Brain microvascular endothelial cell (primary cell): ENCODE measurements at regions not wholly inside any gene's neighbourhood (a gene's known extent, or its start where the extent isn't known, plus 50 kb on each side); places are given as distances from the start of the nearest gene placed in this dataset.

Source experiments
- DNase-seq: peaks from one replicate; pipeline ENCODE4 v3.0.0-alpha.2; 2020
- H3K27ac ChIP-seq: fragments of 250-450 bp; sonication (Bioruptor Pico); 2 replicates; pipeline ENCODE4 v1.5.1; 2020; ENCODE audit warnings: mild to moderate bottlenecking, moderate library complexity
- H3K27me3 ChIP-seq: fragments of 250-450 bp; sonication (Bioruptor Pico); replicated peaks from 2 replicates; pipeline ENCODE4 v1.5.1; 2020; ENCODE audit warnings: mild to moderate bottlenecking
- H3K36me3 ChIP-seq: fragments of 250-450 bp; sonication (Bioruptor Pico); replicated peaks from 2 replicates; pipeline ENCODE4 v1.5.1; 2020; ENCODE audit warnings: mild to moderate bottlenecking
- H3K4me3 ChIP-seq: 2 replicates; pipeline ENCODE4 v1.5.1; 2011; ENCODE audit warnings: low read depth, mild to moderate bottlenecking, control low read depth, low read length, moderate library complexity
- CTCF ChIP-seq: IDR thresholded peaks from 2 replicates; pipeline ENCODE4 v1.5.1; 2011; ENCODE audit warnings: low read depth, mild to moderate bottlenecking, moderate library complexity, low read length, control low read depth, inconsistent platforms; ENCODE audit errors: missing control alignments
- in situ Hi-C: cut with HindIII; loops from 2 replicates; pipeline ENCODE4 v1.10.0; 2017; ENCODE audit warnings: low sequenced_read_pairs, low pct_ligation_motif_present

- Histone ChIP-seq H3K4me3 (no peak overlapping the region), H3K27me3 (no peaks in the 10 kb centered on the region), H3K27ac (no peak overlapping the region), H3K36me3 (no peaks in the 10 kb centered on the region)
- no peak for TF ChIP-seq CTCF
- no peak for DNase-seq
- in situ Hi-C loops, result no loop called here
These were observed 123.2 kb upstream of the TMC3 start for GRCh38 chr15:81497238-81497637.

- TF ChIP-seq CTCF, result no peak
- H3K36me3 ChIP-seq, result no peaks in the 10 kb centered on the region
- H3K27me3 ChIP-seq, result no peaks in the 10 kb centered on the region
- no peak overlapping the region for H3K4me3 ChIP-seq
- H3K27ac ChIP-seq, result no peak overlapping the region
- in situ Hi-C loops, result no loop called here
- DNase-seq, result no peak
These were observed 121.9 kb upstream of the TMC3 start for GRCh38 chr15:81495780-81496467.

GRCh38 chr15:81492969-81493645 is 119.1 kb upstream of the TMC3 start:
- in situ Hi-C loops, result no loop called here
- TF ChIP-seq CTCF, result no peak
- H3K27me3 ChIP-seq, result no peaks in the 10 kb centered on the region

GRCh38 chr15:81492331-81492968 is 118.4 kb upstream of the TMC3 start:
- Histone ChIP-seq H3K4me3 (no peak overlapping the region), H3K27me3 (no peaks in the 10 kb centered on the region), H3K27ac (no peak overlapping the region), H3K36me3 (no peaks in the 10 kb centered on the region)
- in situ Hi-C loops, result no loop called here
- DNase-seq, result no peak
- no peak for TF ChIP-seq CTCF

More at GRCh38 chr15:81492969-81493645, 119.1 kb upstream of the TMC3 start:
- Histone ChIP-seq H3K4me3 (no peak overlapping the region), H3K27ac (no peak overlapping the region), H3K36me3 (no peaks in the 10 kb centered on the region)
- no peak for DNase-seq

- DNase-seq, result no peak
- Histone ChIP-seq H3K27me3 (no peaks in the 10 kb centered on the region), H3K4me3 (no peak overlapping the region), H3K36me3 (no peaks in the 10 kb centered on the region), H3K27ac (no peak overlapping the region)
- in situ Hi-C loops, result no loop called here
- TF ChIP-seq CTCF, result no peak
These were observed 117.5 kb upstream of the TMC3 start for GRCh38 chr15:81491414-81492096.
